Suppressor macrophage treated with lipopolysaccharide for 4 hours (primary cell): ENCODE measurements at regions not wholly inside any gene's neighbourhood (a gene's known extent, or its start where the extent isn't known, plus 50 kb on each side); places are given as distances from the start of the nearest gene placed in this dataset.
A peak's percentile ranks its signal among the peaks of the same experiment; 100 is the strongest.
"Not testable (repeated sequence)": the region's sequence is repeated elsewhere in the genome, so short reads cannot be mapped to it uniquely, and the experiment has no call there.

Source experiments
- DNase-seq: peaks from one replicate; pipeline ENCODE4 v3.0.0-alpha.2; 2020

GRCh38 chr3:135646873-135647272 is 318.7 kb upstream of the PPP2R3A start:
- no peak for DNase-seq

- no peak for DNase-seq
Measured at GRCh38 chr3:135649361-135649760, 316.2 kb upstream of the PPP2R3A start.

- DNase-seq, result no peak
Measured at GRCh38 chr3:135650309-135650708, 315.2 kb upstream of the PPP2R3A start.

GRCh38 chr3:135652388-135652787 is 313.1 kb upstream of the PPP2R3A start:
- no peak for DNase-seq

DNA sequence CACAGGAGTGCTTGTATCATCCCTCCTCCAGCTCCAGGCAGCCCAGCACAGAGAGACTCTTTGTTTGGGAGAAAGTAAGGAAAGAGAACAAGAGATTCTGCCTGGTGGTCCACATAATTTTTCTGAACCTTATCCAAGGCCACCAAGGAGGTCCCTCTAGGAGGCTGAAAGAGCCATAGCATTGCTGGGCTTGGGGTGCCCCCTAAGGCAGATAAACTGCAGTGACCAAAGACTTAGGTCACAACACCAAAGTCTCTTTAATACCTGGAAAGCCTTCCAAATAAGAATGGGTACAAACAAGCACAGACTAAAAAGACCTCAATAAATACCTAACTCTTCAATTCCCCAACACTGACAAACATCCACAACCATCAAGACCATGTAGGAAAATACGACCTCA is 310.2 kb upstream of the PPP2R3A start:
- no peak for DNase-seq

- not testable (repeated sequence) for DNase-seq
Measured at GRCh38 chr3:135658451-135658850, 307.1 kb upstream of the PPP2R3A start.

GRCh38 chr3:135667061-135667460 is 298.5 kb upstream of the PPP2R3A start:
- DNase-seq, result no peak

GRCh38 chr3:135674508-135674907 is 291.0 kb upstream of the PPP2R3A start:
- DNase-seq, result no peak

DNA sequence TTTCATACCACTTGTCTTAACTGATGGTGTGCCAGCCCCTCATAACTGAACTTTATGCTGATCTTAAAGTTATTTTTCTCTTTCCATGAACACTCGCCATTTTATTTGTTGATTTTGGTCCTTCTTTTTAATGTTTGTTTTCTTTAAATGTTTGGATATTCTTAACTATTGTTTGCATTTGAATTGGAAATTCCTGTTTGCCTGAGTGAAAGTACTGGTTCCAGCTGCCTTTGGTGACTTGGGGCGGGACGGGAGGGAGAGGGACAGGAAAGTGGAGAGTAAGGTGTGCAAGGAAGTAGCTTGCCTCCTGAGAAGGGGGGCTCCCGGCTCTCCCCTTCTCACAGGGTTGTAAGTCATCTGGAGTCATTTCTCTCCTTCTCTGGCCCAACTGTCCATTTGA is 287.1 kb upstream of the PPP2R3A start:
- DNase-seq, result no peak

DNA sequence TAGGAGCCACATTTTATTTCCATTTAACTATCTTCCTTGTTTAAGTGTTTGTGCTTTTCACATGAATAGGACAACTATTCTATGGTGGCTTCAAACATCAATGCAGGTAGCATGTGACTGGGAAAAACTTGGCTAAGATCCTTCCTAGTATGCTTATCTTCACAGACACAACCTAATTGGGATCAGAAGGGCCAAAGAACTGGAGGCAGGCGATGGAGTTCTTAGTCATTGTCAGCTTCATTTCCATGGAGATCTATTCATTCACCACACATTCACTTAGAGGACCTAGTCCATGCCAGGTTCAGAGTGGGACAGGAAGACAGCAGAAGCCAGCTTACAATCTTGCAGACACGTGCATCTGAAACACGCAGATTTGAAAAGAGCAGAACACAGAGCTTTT is 277.5 kb upstream of the PPP2R3A start:
- DNase-seq, result no peak

- no peak for DNase-seq
Measured at GRCh38 chr3:135690664-135691063, 274.9 kb upstream of the PPP2R3A start.

GRCh38 chr3:135691240-135691639 is 274.3 kb upstream of the PPP2R3A start:
- DNase-seq, result no peak

DNA sequence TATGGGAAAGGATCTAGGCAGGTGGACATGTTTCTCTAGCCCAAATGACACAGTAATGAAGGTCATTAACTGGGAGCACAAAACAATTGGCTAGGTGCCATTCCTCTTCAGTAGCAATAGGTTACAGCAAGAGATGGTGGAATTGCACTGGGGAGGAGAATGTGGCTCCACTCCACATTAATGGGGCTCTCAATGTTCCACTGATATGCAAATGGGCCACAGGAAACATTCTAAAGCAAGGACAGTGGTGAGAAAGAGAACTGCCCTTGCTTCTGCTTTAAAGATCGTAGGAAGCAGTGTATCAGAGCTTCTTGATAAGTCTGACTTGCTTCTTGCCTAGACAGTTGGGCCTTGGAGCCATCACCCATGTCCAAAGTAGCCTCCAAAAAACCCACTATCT is 271.4 kb upstream of the PPP2R3A start:
- no peak for DNase-seq

GRCh38 chr3:135699741-135700140 is 265.8 kb upstream of the PPP2R3A start:
- DNase-seq, result no peak

DNA sequence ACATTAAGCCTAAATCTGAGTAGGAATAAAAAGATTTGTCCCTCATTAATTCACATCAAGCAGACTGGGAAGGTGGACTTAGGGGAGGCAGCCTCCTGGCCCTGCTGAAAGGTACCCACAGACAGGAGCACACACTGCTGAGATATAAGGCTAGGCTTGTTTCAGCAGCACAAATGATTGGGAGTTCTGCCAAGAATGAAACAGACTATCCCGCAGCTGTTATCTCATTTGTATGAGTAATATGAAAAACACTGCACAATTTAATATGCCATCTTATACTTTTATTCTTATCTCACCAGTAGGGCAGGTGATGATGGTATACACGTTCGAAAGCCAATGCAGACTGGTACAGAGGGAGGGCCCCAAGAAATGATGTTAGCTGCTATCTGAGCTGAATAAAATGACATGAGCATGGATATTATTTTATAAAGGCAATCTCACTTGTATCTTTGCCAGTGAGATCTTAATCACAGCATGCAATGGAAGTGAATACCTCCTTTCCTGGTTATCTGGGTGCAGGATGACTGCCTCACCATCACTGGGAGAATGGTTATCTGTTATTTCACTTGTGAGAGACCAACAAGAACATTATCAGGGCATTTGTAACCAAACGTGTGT is 258.7 kb upstream of the PPP2R3A start:
- no peak for DNase-seq

DNA sequence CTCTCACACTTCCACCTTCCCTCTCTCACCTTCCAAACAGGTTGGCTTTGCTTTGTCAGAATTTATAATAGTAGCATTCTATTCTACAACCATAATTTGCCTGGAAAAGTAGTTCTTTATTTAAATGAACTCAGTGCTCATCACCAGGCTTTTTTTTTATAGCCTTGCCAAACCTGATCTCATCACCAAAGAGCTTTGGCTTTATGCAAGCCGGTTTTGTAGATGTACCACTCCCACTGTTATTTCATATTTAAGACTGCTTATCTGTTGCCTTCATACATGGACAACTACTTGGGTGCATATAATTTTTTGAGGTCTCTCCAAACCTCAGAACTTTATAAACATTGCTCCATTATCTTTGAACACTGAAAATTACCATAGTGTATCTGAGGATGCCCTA is 246.1 kb upstream of the PPP2R3A start:
- DNase-seq, result no peak

- no peak for DNase-seq
Measured at GRCh38 chr3:135728007-135728721, 237.4 kb upstream of the PPP2R3A start.

DNA sequence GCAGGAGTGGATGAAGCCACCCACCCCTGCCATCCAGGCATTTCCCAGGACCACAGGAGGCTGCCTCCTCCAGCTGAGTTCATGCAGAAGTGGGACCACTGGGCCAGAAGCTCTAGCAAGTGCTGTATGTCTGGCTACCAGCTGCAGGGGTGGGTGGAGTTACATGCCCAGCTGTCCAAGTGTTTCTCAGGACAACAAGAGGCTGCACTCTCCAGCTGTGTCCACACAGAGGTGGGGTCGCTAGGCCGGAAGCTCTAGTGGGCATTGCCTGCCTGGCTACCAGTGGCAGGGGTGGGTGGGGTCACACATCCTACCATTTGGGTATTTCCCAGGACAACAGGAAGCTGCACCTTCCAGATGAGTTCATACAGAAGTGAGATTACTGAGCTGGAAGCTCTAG is 234.0 kb upstream of the PPP2R3A start:
- no peak for DNase-seq

DNA sequence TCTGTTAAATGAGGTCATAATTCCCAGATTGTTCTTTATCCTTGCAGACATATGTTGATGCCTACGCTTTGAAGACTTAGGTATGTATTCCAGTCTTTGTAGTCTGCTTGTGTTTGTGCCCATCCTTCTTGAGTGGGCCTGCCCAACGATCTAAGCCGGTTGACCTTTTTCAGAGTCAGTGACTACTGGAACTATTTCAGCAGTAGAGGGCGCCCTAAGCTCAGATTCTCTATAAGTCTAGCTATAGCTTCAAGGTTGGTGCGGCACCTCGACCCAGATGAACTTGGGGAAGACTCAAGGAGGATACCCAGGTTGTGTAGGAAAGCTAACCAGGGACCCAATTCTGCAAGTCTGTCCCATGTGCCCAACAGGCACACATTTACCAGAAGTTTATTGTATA is 228.8 kb upstream of the PPP2R3A start:
- DNase-seq, result peak; percentile 28

DNA sequence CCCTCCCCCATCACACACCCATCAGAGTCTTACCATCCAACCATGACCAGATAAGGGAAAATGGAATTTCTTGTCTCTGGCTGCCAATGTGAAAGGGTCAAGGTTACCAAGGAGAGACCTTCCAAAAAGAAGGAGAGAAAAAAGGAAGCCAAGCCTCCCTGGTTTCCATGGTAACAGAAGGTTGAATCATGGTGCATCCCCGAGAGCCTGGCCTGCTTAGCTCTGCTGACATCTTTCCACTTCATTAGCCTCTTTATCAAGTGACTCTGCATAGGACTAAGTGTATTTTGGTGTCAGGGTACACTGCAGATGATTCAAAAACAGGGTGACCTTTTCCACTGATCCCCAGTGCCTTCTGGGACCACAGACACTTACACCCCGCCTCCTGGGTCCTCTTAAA is 225.7 kb upstream of the PPP2R3A start:
- DNase-seq, result no peak

DNA sequence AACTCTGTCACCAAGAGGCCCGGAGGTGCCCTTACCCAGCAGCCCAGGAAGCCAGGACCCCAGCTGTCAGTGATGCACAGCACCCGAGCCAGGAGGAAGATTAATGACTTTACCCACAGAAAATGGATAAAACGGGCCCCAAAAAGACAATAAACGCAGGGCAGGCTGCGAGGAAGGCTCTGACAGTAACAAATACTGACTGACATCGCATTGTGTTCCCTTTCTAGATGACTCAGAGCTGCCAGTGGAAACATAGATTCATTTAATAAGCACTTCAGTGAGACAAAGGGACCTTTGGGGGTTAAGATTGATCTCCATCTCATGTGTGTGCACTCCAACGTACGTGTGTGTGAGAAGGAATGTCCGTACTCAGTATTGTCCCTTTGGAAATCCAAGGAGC is 225.3 kb upstream of the PPP2R3A start:
- no peak for DNase-seq

DNA sequence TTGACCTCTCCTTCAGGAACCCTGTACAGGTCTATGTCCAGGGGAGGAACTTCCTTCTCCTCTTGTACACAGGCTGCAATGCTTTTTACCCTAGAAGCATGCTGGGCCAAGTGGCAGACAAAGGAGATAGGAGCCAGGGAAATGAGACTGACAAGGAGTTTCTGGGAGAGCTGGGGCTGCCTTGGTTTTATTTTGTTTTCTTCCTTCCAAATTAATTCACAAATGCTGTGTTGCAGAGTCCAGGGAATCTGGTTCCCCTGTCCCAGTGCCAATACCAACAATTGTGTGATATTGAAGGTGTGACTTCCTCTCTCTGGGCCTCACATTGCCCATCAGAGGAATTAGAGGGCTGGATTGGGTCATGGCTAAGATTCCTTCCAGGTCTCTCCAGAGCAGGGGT is 224.8 kb upstream of the PPP2R3A start:
- no peak for DNase-seq

DNA sequence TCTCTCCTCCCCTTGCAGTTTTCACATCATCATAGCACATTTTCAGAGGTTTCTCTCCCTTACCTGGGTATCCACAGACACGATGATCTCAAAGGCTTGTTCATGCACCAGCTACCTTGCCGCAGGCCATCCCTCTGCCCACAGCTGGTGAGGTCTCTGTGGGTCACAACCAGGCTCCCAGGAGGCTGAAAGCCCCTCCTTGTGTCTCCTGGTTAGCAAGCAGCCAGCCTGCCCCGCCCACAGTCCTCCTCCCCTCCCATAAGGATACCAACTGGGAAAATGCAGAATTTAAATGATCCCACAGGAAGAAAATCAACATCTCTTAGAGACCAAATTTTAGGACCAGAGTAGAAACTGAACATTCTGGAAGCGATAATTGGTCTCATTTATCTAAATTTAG is 213.5 kb upstream of the PPP2R3A start:
- DNase-seq, result no peak

DNA sequence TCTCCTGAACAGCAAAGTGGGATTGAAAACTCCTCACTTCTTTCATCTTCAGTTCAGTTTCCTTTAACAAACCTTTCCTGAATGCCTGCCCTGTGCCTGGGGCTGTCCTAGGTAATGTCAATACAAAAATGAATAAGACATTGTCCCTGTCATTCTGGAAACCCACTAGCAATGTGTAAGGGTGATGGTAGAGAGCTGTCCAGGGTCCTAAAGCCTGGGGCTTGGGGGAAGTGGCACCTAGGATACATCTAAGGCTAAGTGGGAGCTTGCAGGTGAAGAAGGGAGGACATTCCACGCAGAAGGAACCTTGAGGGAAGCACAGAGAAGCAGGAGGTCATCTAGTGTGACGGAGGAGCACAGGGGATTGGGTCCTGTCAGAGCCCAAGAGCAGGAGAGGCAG is 212.7 kb upstream of the PPP2R3A start:
- DNase-seq, result no peak

DNA sequence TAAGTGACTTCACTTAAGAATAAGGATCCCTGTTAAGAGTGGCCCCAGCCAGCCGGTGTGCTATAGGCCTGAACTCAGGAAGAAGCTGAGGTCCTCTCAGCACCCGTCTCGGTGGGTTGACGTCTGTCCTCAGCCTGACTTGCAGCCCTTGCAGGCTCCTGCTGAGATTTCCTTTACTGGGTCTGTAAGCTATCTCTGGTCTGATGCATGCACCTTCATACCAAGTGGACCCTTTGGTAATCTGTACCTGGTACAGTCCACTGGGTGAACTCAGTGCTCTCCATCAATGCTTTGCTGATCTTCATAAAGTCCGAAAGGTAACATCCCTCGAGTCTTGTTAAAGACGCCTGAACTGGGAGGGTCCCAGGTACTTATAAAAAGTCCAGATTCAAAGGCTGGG is 212.0 kb upstream of the PPP2R3A start:
- no peak for DNase-seq
